HEK293 (cell line): ENCODE measurements at regions not wholly inside any gene's neighbourhood (a gene's known extent, or its start where the extent isn't known, plus 50 kb on each side); places are given as distances from the start of the nearest gene placed in this dataset.

Experiments
- CTCF ChIA-PET: fragments of 350-600 bp; formaldehyde crosslinking; extraction: SDS; loops from one replicate; lab custom pipeline; 2021; ENCODE audit warnings: antibody characterized with exemption; lab: Yijun Ruan, JAX
- POLR2A ChIA-PET: fragments of 300-600 bp; formaldehyde crosslinking; extraction: SDS; loops from one replicate; lab custom pipeline; 2020; ENCODE audit warnings: antibody characterized with exemption, inconsistent platforms; lab: Yijun Ruan, JAX
- H3K27ac ChIP-seq: fragments of 200-500 bp; sonication (Bioruptor generic); 2 replicates; pipeline ENCODE4 v1.5.1; 2014; ENCODE audit warnings: low read depth, low read length, control low read depth, inconsistent platforms; ENCODE audit errors: extremely low read depth
- H3K36me3 ChIP-seq, 2 experiments: fragments of 200-500 bp in 1 of 2; sonication (Bioruptor generic) in 1 of 2; 1 replicate in 1 of 2; 2 replicates in 1 of 2; pipeline ENCODE4 v1.5.1; 2014 to 2017; ENCODE audit warnings: inconsistent platforms in 2 of 2, low read length in 2 of 2; ENCODE audit not compliant: control insufficient read depth in 2 of 2, insufficient read depth in 1 of 2
- H3K4me1 ChIP-seq: fragments of 200-500 bp; sonication (Bioruptor generic); 2 replicates; pipeline ENCODE4 v1.5.1; 2014; ENCODE audit warnings: mild to moderate bottlenecking, low read length, inconsistent platforms; ENCODE audit not compliant: control insufficient read depth, insufficient read depth
- H3K4me3 ChIP-seq: 2 replicates; pipeline ENCODE4 v1.5.1; 2011; ENCODE audit warnings: low read depth, mild to moderate bottlenecking, control low read depth, low read length, moderate library complexity
- H3K9me3 ChIP-seq: fragments of 200-500 bp; sonication (Bioruptor generic); 2 replicates; pipeline ENCODE4 v1.5.1; 2014; ENCODE audit warnings: low read depth, low read length, inconsistent platforms; ENCODE audit not compliant: control insufficient read depth, insufficient read depth
- BCL6B ChIP-seq: fragments of 450-650 bp; formaldehyde crosslinking; IDR thresholded peaks from 2 replicates; pipeline ENCODE4 v1.5.1; 2017; ENCODE audit warnings: missing biosample characterization, missing genetic modification characterization
- GLIS1 ChIP-seq: fragments of 450-650 bp; formaldehyde crosslinking; IDR thresholded peaks from 2 replicates; pipeline ENCODE4 v1.5.1; 2016; ENCODE audit warnings: missing biosample characterization, missing genetic modification characterization
- IKZF3 ChIP-seq: fragments of 450-650 bp; IDR thresholded peaks from 2 replicates; pipeline ENCODE4 v1.5.0; 2018; ENCODE audit warnings: missing biosample characterization, mild to moderate bottlenecking, missing genetic modification characterization, moderate library complexity
- KLF10 ChIP-seq: fragments of 450-650 bp; IDR thresholded peaks from 2 replicates; pipeline ENCODE4 v1.5.1; 2018; ENCODE audit warnings: missing biosample characterization, mild to moderate bottlenecking, missing genetic modification characterization
- SCRT2 ChIP-seq: fragments of 450-650 bp; formaldehyde crosslinking; IDR thresholded peaks from 2 replicates; pipeline ENCODE4 v1.5.1; 2016; ENCODE audit warnings: missing biosample characterization, missing genetic modification characterization
- SETDB1 ChIP-seq: IDR thresholded peaks from one replicate; pipeline ENCODE4 v1.6.1; 2017; ENCODE audit warnings: mild to moderate bottlenecking, low read length, moderate library complexity, mixed read lengths; ENCODE audit not compliant: insufficient read length
- ZBTB1 ChIP-seq: fragments of 450-650 bp; formaldehyde crosslinking; IDR thresholded peaks from 2 replicates; pipeline ENCODE4 v1.5.1; 2016; ENCODE audit warnings: missing biosample characterization, missing genetic modification characterization
- ZBTB17 ChIP-seq: fragments of 450-650 bp; formaldehyde crosslinking; IDR thresholded peaks from 2 replicates; pipeline ENCODE4 v1.5.1; 2016; ENCODE audit warnings: missing biosample characterization, missing genetic modification characterization
- ZBTB26 ChIP-seq: fragments of 450-650 bp; formaldehyde crosslinking; optimal IDR thresholded peaks from 2 replicates; pipeline ENCODE3; 2016; ENCODE audit warnings: missing biosample characterization, mild to moderate bottlenecking, missing genetic modification characterization
- ZFP37 ChIP-seq: fragments of 450-650 bp; formaldehyde crosslinking; IDR thresholded peaks from 2 replicates; pipeline ENCODE4 v1.5.1; 2016; ENCODE audit warnings: missing biosample characterization, missing genetic modification characterization
- ZFP41 ChIP-seq: fragments of 450-650 bp; formaldehyde crosslinking; IDR thresholded peaks from 2 replicates; pipeline ENCODE4 v1.5.1; 2016; ENCODE audit warnings: missing biosample characterization, missing genetic modification characterization, borderline replicate concordance
- ZNF155 ChIP-seq: fragments of 450-650 bp; formaldehyde crosslinking; IDR thresholded peaks from 2 replicates; pipeline ENCODE4 v1.5.1; 2016; ENCODE audit warnings: missing biosample characterization, missing genetic modification characterization
- ZNF221 ChIP-seq: fragments of 450-650 bp; formaldehyde crosslinking; IDR thresholded peaks from 2 replicates; pipeline ENCODE4 v1.5.1; 2017; ENCODE audit warnings: missing biosample characterization, missing genetic modification characterization, borderline replicate concordance
- ZNF510 ChIP-seq: fragments of 450-650 bp; formaldehyde crosslinking; IDR thresholded peaks from 2 replicates; pipeline ENCODE4 v1.5.1; 2018; ENCODE audit warnings: mild to moderate bottlenecking, missing genetic modification characterization, missing biosample characterization; ENCODE audit not compliant: insufficient replicate concordance
- ZNF530 ChIP-seq: fragments of 450-650 bp; formaldehyde crosslinking; IDR thresholded peaks from 2 replicates; pipeline ENCODE4 v1.5.1; 2016; ENCODE audit warnings: low read depth, missing biosample characterization, missing genetic modification characterization
- ZNF549 ChIP-seq: fragments of 450-650 bp; IDR thresholded peaks from 2 replicates; pipeline ENCODE4 v1.5.1; 2018; ENCODE audit warnings: missing biosample characterization, missing genetic modification characterization, mild to moderate bottlenecking, inconsistent platforms, moderate library complexity
- ZNF624 ChIP-seq: fragments of 450-650 bp; formaldehyde crosslinking; IDR thresholded peaks from 2 replicates; pipeline ENCODE4 v1.5.1; 2017; ENCODE audit warnings: missing biosample characterization, missing genetic modification characterization
- ZNF664 ChIP-seq: fragments of 450-650 bp; formaldehyde crosslinking; IDR thresholded peaks from 2 replicates; pipeline ENCODE4 v1.5.1; 2016; ENCODE audit warnings: missing biosample characterization, missing genetic modification characterization
- ZNF670 ChIP-seq: fragments of 450-650 bp; formaldehyde crosslinking; IDR thresholded peaks from 2 replicates; pipeline ENCODE4 v1.5.1; 2016; ENCODE audit warnings: missing biosample characterization, missing genetic modification characterization, low read depth
- ZSCAN16 ChIP-seq: fragments of 450-650 bp; formaldehyde crosslinking; IDR thresholded peaks from 2 replicates; pipeline ENCODE4 v1.5.1; 2016; ENCODE audit warnings: missing biosample characterization, missing genetic modification characterization
- TF ChIP-seq, protein P1 (sequence below): fragments of 450-650 bp; formaldehyde crosslinking; IDR thresholded peaks from 2 replicates; pipeline ENCODE4 v1.5.1; 2016; ENCODE audit warnings: missing biosample characterization, missing genetic modification characterization
- TF ChIP-seq, protein P2 (sequence below): fragments of 450-650 bp; formaldehyde crosslinking; IDR thresholded peaks from 2 replicates; pipeline ENCODE4 v1.5.1; 2016; ENCODE audit warnings: missing biosample characterization, missing genetic modification characterization

GRCh38 chr2:37794717-37795116 is 123.3 kb upstream of the CDC42EP3 start:
- no peak for TF ChIP-seq ZNF664 (tag by site-specific recombination)
- no peak for TF ChIP-seq ZFP41
- no peak for TF ChIP-seq ZBTB1
- no peak for TF ChIP-seq ZBTB26
- TF ChIP-seq ZSCAN16 (tag by site-specific recombination): no peak
- TF ChIP-seq BCL6B (tag by site-specific recombination): no peak
- no peak for TF ChIP-seq ZNF155
- TF ChIP-seq, protein P1, sequence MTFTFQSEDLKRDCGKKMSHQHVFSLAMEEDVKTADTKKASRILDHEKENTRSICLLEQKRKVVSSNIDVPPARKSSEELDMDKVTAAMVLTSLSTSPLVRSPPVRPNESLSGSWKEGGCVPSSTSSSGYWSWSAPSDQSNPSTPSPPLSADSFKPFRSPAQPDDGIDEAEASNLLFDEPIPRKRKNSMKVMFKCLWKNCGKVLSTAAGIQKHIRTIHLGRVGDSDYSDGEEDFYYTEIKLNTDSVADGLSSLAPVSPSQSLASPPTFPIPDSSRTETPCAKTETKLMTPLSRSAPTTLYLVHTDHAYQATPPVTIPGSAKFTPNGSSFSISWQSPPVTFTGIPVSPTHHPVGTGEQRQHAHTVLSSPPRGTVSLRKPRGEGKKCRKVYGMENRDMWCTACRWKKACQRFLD: no peak
- no peak for TF ChIP-seq GLIS1 (tag by site-specific recombination)
- TF ChIP-seq ZNF530 (tag by site-specific recombination): no peak
- TF ChIP-seq KLF10: no peak
- no peak for TF ChIP-seq SETDB1
- TF ChIP-seq SCRT2 (tag by site-specific recombination): no peak
- no peak for TF ChIP-seq IKZF3 (tag by site-specific recombination)
- no peak for TF ChIP-seq ZNF510 (tag by site-specific recombination)
- no peak for TF ChIP-seq ZNF624 (tag by site-specific recombination)
- TF ChIP-seq ZNF549 (tag by site-specific recombination): no peak
- no peak for TF ChIP-seq ZFP37 (tag by site-specific recombination)
- TF ChIP-seq, protein P2, sequence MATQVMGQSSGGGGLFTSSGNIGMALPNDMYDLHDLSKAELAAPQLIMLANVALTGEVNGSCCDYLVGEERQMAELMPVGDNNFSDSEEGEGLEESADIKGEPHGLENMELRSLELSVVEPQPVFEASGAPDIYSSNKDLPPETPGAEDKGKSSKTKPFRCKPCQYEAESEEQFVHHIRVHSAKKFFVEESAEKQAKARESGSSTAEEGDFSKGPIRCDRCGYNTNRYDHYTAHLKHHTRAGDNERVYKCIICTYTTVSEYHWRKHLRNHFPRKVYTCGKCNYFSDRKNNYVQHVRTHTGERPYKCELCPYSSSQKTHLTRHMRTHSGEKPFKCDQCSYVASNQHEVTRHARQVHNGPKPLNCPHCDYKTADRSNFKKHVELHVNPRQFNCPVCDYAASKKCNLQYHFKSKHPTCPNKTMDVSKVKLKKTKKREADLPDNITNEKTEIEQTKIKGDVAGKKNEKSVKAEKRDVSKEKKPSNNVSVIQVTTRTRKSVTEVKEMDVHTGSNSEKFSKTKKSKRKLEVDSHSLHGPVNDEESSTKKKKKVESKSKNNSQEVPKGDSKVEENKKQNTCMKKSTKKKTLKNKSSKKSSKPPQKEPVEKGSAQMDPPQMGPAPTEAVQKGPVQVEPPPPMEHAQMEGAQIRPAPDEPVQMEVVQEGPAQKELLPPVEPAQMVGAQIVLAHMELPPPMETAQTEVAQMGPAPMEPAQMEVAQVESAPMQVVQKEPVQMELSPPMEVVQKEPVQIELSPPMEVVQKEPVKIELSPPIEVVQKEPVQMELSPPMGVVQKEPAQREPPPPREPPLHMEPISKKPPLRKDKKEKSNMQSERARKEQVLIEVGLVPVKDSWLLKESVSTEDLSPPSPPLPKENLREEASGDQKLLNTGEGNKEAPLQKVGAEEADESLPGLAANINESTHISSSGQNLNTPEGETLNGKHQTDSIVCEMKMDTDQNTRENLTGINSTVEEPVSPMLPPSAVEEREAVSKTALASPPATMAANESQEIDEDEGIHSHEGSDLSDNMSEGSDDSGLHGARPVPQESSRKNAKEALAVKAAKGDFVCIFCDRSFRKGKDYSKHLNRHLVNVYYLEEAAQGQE (tag by site-specific recombination): no peak
- TF ChIP-seq, all 188 proteins: peak for 0
- no peaks in the 10 kb centered on the region for H3K36me3 ChIP-seq
- H3K27ac ChIP-seq: no peak overlapping the region
- ChIA-PET CTCF (interaction anchor here (0.7 to 0.8 kb wide), 2 partner anchors 124 to 794 kb away, joined by 3 read pairs; no protein-coding TSS in a partner anchor), POLR2A (interaction anchor here (1.0 to 1.5 kb wide), 3 partner anchors 28 to 131 kb away, joined by 3 read pairs; partner anchors contain the start of gene RMDN2)
- H3K9me3 ChIP-seq: no peaks in the 10 kb centered on the region
- H3K4me1 ChIP-seq: peaks cover 10% of the 10 kb centered on the region
- H3K4me3 ChIP-seq: no peak overlapping the region

DNA sequence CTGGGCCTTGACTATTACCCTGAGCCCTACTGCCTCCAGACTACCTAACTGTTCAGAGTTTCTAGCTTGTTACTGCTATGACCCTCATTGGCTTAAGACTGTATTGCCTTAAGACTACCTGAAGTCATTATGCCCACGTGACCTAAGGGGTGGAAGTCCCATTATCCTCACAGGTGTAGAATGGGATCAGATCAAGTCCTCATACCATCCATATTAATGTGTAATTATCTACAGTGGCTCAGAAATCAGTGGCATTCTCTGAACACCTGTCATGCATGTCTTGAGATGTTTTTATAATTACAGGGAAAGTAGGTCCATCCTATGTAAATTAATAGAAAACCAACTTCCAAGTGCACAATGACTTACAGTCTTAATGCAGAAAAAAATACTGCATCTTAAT is 124.0 kb upstream of the CDC42EP3 start:
- CTCF ChIA-PET: interaction anchor here (0.7 to 1.8 kb wide), 3 partner anchors 9 to 125 kb away, joined by 3 to 4 read pairs (median 3); no protein-coding TSS in a partner anchor
- H3K4me1 ChIP-seq: peaks cover 10% of the 10 kb centered on the region
- no peak for TF ChIP-seq ZNF221
- no peak for TF ChIP-seq ZNF670 (tag by site-specific recombination)
- TF ChIP-seq ZBTB17 (tag by site-specific recombination): no peak
- H3K4me3 ChIP-seq: no peak overlapping the region
- POLR2A ChIA-PET: interaction anchor here (1.0 to 1.5 kb wide), 5 partner anchors 11 to 130 kb away, joined by 3 read pairs; partner anchors contain the start of genes CDC42EP3 and RMDN2
- H3K9me3 ChIP-seq: no peaks in the 10 kb centered on the region
- no peaks in the 10 kb centered on the region for H3K36me3 ChIP-seq
- H3K27ac ChIP-seq: no peak overlapping the region
